H1 (cell line): ENCODE measurements at regions not wholly inside any gene's neighbourhood (a gene's known extent, or its start where the extent isn't known, plus 50 kb on each side); places are given as distances from the start of the nearest gene placed in this dataset.

Experiments
- CEBPB ChIP-seq: IDR thresholded peaks from 2 replicates; pipeline ENCODE4 v1.6.1; 2012; ENCODE audit warnings: low read depth, low read length
- CTCF ChIP-seq, 3 experiments: IDR thresholded peaks; 1 replicate in 2 of 3; 2 replicates in 1 of 3; pipeline versions ENCODE4 v1.5.1 to v1.6.1; 2011; ENCODE audit warnings: low read length in 3 of 3, mild to moderate bottlenecking in 3 of 3, inconsistent platforms in 2 of 3, low read depth in 1 of 3, moderate library complexity in 1 of 3; ENCODE audit not compliant: insufficient read depth in 1 of 3; ENCODE audit errors: control extremely low read depth in 1 of 3
- EP300 ChIP-seq, 2 experiments: IDR thresholded peaks; 1 replicate in 1 of 2; 2 replicates in 1 of 2; pipeline ENCODE4 v1.6.1; 2011 to 2012; ENCODE audit warnings: low read depth in 2 of 2, low read length in 2 of 2, mild to moderate bottlenecking in 2 of 2, borderline replicate concordance in 1 of 2, inconsistent platforms in 1 of 2, moderate library complexity in 1 of 2
- EZH2 ChIP-seq: fragments of 200-600 bp; sonication (generic); IDR thresholded peaks from 2 replicates; pipeline ENCODE4 v1.7.1; 2012; ENCODE audit warnings: low read depth, mild to moderate bottlenecking, moderate library complexity, low read length, inconsistent platforms; ENCODE audit not compliant: severe bottlenecking
- FOSL1 ChIP-seq: IDR thresholded peaks from 2 replicates; pipeline ENCODE4 v1.6.1; 2011; ENCODE audit warnings: mild to moderate bottlenecking, low read depth, low read length, moderate library complexity; ENCODE audit not compliant: insufficient read depth
- PHF8 ChIP-seq: fragments of 200-600 bp; sonication (generic); conservative IDR thresholded peaks from 2 replicates; pipeline ENCODE4 v1.7.1; 2012; ENCODE audit warnings: low read depth, mild to moderate bottlenecking, inconsistent platforms, low read length, moderate library complexity
- RAD21 ChIP-seq, 2 experiments: IDR thresholded peaks in 1 of 2; conservative IDR thresholded peaks in 1 of 2; 2 replicates each; pipeline ENCODE4 v1.6.1; 2011; ENCODE audit warnings: low read depth in 2 of 2, low read length in 2 of 2, improper control_type of control experiment in 1 of 2, inconsistent platforms in 1 of 2, mild to moderate bottlenecking in 1 of 2, moderate library complexity in 1 of 2
- SIN3A ChIP-seq, 2 experiments: IDR thresholded peaks in 1 of 2; conservative IDR thresholded peaks in 1 of 2; 2 replicates each; pipeline ENCODE4 v1.6.1; 2011 to 2012; ENCODE audit warnings: low read length in 2 of 2, improper control_type of control experiment in 1 of 2, low read depth in 1 of 2, mild to moderate bottlenecking in 1 of 2
- SP1 ChIP-seq: IDR thresholded peaks from 2 replicates; pipeline ENCODE4 v1.6.1; 2011; ENCODE audit warnings: low read depth, low read length
- TAF7 ChIP-seq: optimal IDR thresholded peaks from 2 replicates; pipeline ENCODE3; 2011; ENCODE audit warnings: low read depth, mild to moderate bottlenecking, inconsistent platforms, low read length, moderate library complexity, borderline replicate concordance
- TEAD4 ChIP-seq: IDR thresholded peaks from 2 replicates; pipeline ENCODE4 v1.6.1; 2012; ENCODE audit warnings: low read depth, low read length, inconsistent platforms, mixed read lengths
- YY1 ChIP-seq: IDR thresholded peaks from 2 replicates; pipeline ENCODE4 v1.6.1; 2011; ENCODE audit warnings: low read depth, mild to moderate bottlenecking, low read length

GRCh38 chr20:53657279-53657678 is 63.6 kb upstream of the ZNF217 start:
- TF ChIP-seq YY1 (no peak), CEBPB (no peak), FOSL1 (no peak), TEAD4 (no peak), SP1 (no peak), SIN3A (conservative IDR thresholded peaks at IDR 0.05 in 1 of 2, IDR thresholded peaks at IDR 0.05 in 1 of 2; ENCODE audit: low read depth in 1 of 2, low read length in 2 of 2) (no peak), EZH2 (no peak), CTCF (IDR thresholded peaks at IDR 0.05; ENCODE audit: control extremely low read depth in 1 of 3, insufficient read depth in 1 of 3, low read depth in 1 of 3, low read length in 3 of 3) (no peak), RAD21 (IDR thresholded peaks at IDR 0.05 in 1 of 2, conservative IDR thresholded peaks at IDR 0.05 in 1 of 2; ENCODE audit: low read depth in 2 of 2, low read length in 2 of 2) (no peak), EP300 (IDR thresholded peaks at IDR 0.05; ENCODE audit: borderline replicate concordance in 1 of 2, low read depth in 2 of 2, low read length in 2 of 2) (no peak), TAF7 (no peak), PHF8 (no peak)
